NOMO-1 (cell line): ENCODE measurements at regions not wholly inside any gene's neighbourhood (a gene's known extent, or its start where the extent isn't known, plus 50 kb on each side); places are given as distances from the start of the nearest gene placed in this dataset.
"Not testable (repeated sequence)": the region's sequence is repeated elsewhere in the genome, so short reads cannot be mapped to it uniquely, and the experiment has no call there.

ENCODE experiments used
- DNase-seq, 2 experiments: peaks; one replicate each; lab custom pipeline; 2025; ENCODE audit not compliant: unreplicated experiment in 2 of 2; lab: John Stamatoyannopoulos, UW

DNA sequence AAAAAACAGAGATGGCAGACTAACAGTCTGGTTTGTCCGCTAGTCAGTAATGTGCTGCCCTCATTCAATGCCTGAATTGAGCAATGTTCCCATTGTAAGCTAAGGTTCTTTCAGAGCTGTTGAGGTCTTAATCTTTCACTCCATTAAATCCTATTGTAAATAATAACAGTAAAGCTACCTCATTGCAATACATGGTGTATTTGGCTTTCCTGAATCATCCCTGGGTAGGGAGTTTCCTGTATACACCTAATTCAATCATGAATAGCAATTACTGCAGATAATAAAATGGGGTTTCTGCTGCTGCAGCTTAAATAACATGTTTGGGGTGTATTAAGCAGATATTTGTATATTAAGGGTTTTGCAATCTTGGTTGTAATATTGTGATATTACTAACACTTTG lies 1100.2 kb upstream of the INTU start:
- DNase-seq: no peak

DNA sequence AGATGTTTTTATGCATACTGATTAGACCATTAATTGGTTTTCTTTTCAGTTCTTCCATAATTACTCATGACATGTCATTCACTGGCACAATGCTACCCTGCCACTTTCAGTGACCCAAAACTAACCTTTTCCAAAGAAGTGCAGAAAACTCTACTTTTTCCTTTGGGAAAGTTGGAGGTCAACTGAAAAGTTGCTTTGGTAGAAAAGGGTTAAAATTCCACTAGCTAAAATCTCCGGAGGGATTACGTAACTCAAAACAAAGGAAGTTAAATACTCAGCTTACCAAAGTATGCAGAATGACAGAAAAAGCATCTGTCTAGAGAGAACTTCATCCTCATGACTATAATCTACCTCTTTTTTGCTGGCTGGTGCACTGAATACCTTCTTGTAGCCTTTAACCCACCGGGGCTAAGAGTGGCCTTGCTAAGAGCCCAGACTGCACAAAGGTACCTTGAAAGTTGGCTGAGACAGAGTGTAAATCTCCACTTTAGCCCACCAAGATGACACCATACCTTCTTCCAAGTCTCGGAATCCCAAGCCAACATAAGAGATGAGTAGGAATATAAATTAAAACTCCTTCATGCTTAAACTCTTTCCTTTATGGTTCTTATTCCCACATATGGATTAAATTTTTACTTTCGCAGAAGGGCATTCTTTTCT lies 1099.5 kb upstream of the INTU start:
- no peak for DNase-seq

DNA sequence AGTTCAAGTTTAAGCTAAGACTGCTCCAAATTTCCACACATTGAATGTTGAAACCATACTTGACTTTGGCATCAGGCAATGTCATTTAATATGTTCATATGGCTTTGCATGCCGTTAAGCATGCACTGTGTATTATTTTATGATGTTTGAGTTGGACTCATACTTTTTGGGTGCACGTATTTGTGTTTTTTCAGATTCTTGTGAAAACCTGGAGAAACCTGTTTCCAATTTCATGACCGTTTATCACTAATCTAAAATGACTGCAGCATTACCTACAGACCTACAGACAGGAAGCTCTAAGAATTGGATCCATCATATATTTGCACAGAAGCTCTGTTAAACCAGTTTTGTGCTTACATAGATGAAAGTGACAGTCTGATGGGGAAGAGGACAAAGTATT lies 1093.0 kb upstream of the INTU start:
- DNase-seq: no peak

DNA sequence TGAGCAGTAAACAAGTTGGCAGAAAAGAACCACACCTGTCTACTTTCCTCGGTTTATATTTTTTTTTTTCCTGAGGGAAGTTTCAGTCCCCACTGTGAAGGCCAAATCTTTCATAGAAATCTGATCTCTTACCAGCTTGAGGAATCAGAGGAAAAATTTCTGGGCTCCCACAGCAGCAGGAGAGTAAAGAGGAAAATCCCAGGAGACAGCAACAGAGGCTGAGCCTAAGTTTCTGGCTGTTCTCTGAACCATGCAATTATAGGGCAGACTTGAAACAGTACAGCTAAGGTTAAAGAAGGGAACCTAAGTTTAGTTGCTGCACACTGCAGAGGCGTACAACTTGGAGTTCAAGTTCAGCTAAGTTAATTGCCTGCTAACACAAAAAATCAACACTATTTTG lies 1090.9 kb upstream of the INTU start:
- DNase-seq: no peak

DNA sequence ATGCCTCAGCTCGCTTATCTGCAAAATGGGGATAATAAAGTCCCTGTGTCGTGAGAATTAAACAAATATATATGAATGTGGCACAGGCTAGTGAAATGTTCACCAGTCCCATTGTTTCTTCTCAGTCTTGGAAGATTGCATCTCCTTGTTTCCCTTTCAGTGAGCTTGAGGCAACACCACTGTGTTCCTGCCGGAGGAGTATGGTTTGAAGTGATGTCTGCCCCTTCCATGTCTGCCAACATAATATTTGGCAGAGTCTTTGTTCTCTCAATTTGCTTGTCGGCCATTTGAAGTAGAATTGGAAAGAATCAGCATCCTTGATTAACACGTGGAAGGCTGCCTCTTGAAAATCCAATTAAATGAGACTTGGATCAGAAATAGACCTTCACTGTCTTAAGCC lies 1088.5 kb upstream of the INTU start:
- no peak for DNase-seq

DNA sequence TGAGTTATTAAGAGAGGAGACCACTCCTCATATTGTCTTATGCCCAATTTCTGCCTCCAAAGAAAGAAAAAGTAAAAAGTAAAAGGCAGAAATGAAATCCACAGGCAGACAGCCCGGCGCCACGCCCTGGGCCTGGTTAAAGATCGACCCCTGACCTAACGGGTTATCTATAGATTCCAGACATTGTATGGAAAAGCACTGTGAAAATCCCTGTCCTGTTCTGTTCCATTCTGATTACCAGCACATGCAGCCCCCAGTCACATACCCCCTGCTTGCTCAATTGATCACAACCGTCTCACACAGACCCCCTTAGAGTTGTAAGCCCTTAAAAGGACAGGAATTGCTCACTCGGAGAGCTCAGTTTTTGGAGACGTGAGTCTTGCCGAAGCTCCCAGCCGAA lies 1086.6 kb upstream of the INTU start:
- DNase-seq: not testable (repeated sequence)

DNA sequence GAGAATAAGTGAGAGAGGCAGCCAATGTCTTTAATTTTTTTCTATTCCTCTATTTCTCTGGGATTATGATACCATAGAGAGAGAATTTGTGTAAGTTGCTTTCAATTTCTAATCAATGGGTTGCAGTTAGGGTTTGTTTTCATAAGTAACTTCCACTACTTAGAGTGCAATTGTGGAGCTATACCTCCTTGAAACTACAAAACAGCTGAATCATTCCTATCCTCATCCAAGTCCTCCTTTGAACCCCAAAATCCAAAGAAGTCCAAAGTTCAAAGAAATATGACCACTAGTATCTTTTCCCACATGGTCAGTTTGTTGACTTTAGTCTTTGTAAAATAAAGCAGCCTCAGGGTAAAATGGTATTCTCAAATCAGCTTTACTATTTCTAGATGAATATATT lies 1085.4 kb upstream of the INTU start:
- DNase-seq: no peak

DNA sequence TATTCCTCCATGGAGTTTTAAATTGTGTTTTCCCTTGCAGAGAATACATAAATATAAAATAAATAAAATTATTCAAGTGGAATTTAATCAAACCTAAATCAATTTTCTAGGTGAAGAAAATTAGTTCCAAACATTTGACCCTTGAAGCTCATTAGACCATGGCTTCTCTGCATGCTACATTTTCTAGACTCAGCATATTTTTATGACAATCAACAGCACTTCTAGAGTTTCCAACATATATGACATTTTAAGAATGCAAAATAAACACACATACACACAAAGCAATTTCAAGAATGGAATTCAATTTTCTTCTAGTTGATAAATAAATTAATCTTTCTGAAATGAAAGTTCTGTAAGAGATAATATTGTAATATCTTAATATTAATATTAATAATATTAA lies 1083.9 kb upstream of the INTU start:
- no peak for DNase-seq

DNA sequence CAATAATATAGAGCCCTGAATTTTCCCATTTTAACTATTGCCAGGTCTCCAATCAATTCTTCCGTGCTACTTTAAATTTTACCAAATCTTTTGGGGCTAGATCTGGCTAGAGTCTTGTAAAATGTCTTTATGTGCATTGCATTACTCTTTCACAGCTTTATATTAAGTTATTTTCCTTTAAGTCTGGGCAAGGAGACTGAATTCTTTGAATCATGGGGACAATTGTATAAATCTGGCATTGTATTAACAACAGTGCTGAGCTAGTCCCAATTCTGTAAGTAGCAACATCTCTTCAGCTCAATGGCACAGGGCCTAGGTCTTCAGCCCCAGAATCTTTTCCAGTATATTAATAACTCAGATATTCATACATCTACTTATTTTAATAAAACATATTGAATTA lies 1080.4 kb upstream of the INTU start:
- no peak for DNase-seq

DNA sequence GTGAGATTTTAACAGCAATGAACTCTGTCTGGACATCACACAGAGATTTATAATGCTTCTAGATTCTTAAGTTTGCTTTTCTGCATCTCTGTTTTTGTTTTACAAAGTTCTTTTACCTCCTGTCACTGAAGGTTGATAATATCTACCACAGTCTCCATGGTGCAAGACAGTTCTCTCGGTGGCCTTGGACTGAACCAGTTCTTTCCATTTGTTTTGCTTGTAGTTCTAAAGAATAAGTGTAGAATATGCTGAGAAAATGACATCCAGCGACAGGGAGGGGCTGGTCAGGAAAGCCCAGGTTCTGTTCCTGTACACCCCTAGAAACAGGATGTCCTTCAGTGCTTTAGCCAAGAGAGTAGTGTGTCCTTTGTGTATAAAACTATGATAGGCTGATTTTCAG lies 1079.5 kb upstream of the INTU start:
- DNase-seq: no peak

DNA sequence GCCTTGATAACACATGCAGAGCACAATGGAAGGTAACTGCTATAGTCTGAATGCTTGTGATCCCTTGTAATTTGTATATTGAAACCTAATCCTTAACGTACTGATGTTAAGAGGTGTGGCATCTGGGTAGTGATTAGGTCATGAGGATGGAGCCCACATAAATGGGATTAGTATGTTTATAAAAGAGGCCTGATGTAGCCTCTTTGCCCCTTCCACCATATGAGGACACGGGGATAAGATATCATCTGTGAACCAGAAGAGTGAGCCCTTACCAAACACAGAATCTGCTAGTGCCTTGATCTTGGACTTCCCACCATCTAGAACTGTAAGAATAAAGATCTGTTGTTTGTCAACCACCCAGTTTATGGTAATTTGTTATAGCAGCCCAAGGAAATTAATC lies 1074.2 kb upstream of the INTU start:
- no peak for DNase-seq

DNA sequence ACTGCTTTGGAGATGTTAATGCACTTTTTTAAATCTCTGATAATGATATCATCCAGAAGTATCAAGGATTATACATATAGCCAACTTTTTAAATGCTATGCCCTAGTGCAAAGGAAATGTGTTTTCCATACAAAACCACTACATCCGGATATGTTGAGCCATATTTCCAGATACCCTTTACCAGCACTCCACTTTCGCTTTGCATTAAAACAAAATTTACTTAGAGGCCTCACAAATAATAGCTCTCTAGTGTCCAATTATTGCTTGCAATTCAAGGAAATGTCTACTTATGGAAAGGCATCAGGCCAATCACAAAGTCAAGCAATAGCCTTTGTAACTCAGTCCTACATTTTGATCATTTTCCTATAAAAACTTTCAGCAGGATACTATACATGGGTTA lies 1072.8 kb upstream of the INTU start:
- no peak for DNase-seq

DNA sequence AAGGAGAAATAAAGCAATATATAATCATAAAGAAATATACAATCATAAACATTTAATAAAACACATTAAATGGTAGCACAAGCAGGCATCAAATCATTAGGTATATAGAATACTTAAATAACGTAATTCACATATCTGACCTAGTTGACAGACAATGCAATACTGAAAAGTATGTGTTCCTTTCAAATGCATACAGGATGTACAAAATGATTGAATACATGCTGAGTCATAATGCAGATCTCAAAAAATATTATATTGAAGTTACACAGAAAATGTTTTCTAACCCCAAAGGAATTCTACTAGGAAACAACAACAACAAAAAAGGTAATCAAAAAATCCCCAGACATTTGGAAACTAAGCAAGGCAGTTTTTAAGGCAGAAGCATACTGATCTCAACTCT lies 1072.0 kb upstream of the INTU start:
- DNase-seq: no peak

DNA sequence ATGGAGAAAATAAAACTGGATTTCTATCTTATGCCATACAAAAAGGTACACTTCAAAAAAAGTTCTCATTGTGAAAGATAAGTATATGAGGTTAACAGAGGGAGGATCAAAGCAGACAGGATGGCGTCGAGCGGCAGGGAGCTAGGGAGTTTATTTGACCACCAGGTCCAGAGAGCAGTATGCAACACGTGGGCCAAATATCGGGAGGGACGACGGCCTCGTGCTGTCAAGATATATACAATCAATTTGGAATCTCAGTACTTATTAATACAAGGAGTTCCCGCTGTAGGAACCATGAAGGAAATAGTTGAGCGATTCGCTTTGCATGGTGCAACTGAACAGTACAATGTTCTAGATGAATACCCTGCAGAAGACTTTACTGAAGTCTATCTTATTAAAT lies 1069.4 kb upstream of the INTU start:
- no peak for DNase-seq

DNA sequence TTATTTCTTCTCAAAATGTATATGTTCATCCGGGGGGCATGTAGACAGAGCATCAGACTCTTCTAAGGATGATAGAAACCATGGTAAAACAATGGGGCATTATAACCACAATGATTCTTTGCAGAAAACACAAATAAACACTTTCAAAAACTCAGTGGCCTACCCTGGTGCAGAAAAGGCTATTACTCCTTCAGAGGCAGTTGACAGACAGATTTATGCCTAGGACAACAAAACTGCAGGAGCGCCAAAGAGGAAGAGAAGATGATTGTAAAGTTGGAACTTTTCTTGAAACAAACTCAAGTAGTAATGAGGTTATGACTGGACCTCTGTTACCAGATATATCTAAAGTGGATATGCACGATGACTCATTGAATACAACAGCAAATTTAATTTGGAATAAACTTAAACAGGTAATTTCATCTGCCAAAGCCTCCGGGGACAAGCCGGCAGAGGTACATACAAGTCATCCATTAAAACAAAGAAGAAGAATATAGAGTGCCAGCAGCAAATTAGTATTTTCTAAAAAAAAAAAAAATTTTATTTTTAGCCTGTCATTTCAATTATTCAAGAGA lies 1068.4 kb upstream of the INTU start:
- no peak for DNase-seq

DNA sequence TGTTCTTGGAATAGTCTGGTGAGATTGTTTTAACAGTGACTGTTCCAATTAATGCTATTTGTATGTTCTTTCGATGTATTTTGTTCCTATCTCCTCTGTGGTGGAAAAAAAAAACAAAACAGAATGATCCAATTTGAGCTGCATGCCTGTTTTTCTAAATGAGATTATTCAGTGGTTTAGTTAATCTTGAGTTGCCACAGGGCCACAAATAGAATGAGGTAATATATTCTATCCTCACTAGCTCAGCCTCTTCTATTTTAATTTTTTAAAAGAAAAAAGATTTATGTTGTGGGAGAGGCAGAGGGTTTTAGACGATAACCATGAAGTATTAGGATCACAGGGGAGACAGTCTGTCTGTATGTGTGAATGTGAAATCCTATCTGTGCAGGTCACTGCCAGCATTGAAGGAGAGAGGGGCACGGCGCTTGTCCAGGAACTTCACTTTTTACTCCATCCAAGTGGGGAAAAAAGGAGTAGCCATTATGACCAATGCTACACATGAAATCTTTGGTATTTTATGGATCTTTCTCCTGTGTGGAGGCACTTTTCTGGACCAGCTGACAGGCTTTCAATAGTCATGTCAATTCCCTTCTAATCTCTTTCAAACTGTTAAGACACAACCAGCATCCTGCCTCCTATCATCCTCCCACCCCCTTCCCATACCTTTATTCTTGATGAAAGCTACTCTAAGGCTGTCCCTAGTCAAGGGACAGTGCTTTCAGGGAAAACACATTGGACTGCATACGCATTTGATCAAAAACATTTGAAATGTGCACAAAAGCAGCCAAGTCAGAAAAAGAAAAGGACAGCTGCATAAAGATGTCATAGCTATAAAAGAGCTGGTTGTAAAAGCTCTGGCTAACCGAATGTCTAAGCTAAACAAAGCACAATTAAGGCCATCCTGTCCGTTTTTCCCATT lies 1063.8 kb upstream of the INTU start:
- DNase-seq: no peak

DNA sequence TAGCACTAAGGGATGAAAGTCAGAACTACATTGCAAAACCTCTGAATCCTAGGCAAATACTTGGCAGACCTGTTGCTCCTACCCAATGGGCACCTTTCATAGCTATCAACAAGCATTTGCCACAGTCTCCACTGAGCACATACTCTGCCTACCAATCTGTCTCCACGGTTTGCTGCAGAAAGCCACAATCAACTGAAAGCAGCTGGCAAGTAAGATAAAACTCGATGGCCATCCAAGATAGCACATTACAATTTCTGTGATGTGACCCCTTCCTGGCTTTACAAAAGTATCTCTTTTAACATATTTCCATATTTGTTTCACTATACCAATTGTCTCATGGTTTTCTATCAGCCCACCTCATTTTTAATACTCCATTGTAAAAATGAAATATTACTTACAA lies 1060.5 kb upstream of the INTU start:
- no peak for DNase-seq

DNA sequence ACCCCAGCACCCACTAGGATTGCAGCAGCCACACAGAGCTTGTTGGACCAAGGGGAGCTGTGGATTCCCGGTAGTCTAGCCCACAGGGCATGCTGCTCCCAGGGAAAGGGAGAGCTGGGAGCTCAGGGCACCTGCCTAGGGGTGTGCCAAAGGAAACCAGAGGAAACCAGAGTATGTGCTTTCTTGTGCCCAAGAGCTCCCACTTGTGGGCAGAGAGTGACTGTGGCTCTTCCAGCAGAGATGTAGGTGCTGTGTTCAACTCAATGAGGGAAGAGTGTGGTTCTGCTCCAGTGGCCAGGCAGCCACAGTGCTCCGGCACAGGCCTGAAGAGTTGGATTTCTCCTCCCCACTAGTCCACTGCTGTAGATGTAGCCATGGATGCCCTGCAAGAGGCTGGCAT lies 1050.0 kb upstream of the INTU start:
- DNase-seq: no peak

DNA sequence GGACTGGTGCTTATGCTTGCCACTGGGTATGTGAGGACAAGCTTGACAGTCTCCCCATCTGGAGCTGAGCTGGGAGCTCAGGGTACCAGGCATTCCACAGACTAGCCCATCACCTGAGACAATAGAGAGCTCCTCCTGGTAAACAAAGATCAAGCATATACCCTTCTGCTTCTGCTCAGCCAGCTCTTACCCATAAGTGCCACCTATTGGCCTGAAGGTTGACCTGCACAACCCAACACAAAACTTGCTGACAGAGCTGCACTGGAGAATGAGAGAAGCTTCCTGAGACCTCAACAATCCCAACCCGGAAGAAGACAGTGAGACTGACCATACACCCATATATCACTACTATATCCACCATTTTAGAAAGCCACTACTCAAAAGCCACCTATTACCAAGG lies 1049.2 kb upstream of the INTU start:
- no peak for DNase-seq

DNA sequence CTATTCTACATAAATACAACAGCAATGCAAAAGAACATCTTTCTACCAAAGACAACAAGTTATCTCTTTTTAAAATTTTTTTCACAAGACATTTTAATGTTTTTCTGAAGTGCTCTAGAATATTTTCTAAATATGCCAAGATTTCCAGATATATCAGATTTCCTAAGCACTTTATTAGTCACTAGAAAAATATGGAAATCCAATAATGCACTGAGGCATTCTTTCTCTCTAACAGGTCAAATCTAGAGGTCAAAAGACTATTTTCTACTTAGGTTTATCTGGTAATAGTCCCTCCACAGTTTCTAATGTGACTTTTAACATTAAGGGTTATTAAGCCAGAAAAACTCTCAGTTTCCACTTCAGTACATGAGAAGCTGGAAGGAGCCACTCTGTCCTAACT lies 1041.2 kb upstream of the INTU start:
- DNase-seq: no peak

DNA sequence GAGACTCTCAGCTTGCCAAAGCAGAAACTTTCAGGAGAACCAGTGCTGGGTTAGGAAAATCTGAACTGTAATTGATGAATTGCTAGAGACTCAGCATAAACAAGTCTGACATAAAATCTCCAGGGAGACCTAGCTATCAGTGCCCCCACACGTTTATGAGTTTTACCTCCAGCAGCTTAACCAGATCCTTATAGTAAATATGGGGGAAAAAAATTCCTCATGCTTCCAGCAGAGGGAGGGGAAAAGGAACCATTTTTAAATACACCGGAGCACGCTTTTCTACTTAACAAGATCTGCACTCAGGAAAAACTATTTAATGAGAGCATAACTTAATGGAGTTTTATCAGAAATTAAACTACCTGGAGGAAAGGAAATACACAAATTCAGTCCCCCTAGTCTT lies 1040.7 kb upstream of the INTU start:
- no peak for DNase-seq

DNA sequence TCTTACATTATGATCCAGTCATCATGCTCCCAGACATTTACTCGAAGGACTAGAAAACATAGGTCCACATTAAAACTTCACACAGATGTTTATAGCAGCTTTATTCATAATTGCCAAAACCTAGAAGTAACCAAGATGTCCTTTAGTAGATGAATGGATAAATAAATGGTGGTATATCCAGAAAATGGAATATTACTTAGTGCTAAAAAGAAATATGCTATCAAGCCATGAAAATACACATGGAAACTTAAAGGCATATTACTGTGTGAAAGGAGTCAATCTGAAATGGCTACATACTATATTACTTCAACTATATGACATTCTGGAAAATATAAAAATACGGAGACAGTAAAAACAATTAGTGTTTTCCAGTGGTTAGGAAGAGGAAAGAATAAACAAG lies 1039.1 kb upstream of the INTU start:
- DNase-seq: no peak
